ENCODE measurements at regions not wholly inside any gene's neighbourhood (a gene's known extent, or its start where the extent isn't known, plus 50 kb on each side); places are given as distances from the start of the nearest gene placed in this dataset.

- TF ChIP-seq CTCF (conservative IDR thresholded peaks at IDR 0.05; ENCODE audit: low read depth, low read length): no peak
- no peak for TF ChIP-seq EZH2 (IDR thresholded peaks at IDR 0.05; ENCODE audit: borderline replicate concordance, low read depth, low read length, poor library complexity, severe bottlenecking)
These were observed 308.6 kb upstream of the PBX1 start for GRCh38 chr1:164250365-164250764.
